K562 (cell line): ENCODE measurements at regions not wholly inside any gene's neighbourhood (a gene's known extent, or its start where the extent isn't known, plus 50 kb on each side); places are given as distances from the start of the nearest gene placed in this dataset.

Experiments used
- BCL6 ChIP-seq: fragments of 250-450 bp; sonication (Bioruptor Pico); IDR thresholded peaks from 2 replicates; pipeline ENCODE4 v1.4.0; 2020
- CSDE1 ChIP-seq, 2 experiments: fragments of 450-650 bp; IDR thresholded peaks; 2 replicates each; pipeline ENCODE4 v1.6.1; 2016; ENCODE audit warnings: mild to moderate bottlenecking in 1 of 2
- EHMT2 ChIP-seq: fragments of 450-650 bp; IDR thresholded peaks from 2 replicates; pipeline ENCODE4 v1.6.1; 2018; ENCODE audit warnings: antibody characterized with exemption
- MIER1 ChIP-seq: fragments of 450-650 bp; IDR thresholded peaks from 2 replicates; pipeline ENCODE4 v1.6.1; 2016; ENCODE audit warnings: antibody characterized with exemption, mild to moderate bottlenecking, low read depth
- NR1H2 ChIP-seq: sonication (generic); formaldehyde crosslinking; IDR thresholded peaks from 2 replicates; pipeline ENCODE4 v1.4.0; 2020; ENCODE audit warnings: mild to moderate bottlenecking, missing genetic modification reagents
- POLR2AphosphoS5 ChIP-seq: IDR thresholded peaks from 2 replicates; pipeline ENCODE4 v1.6.1; 2011; ENCODE audit warnings: mild to moderate bottlenecking, low read depth, low read length, moderate library complexity; ENCODE audit not compliant: control insufficient read depth, insufficient read depth
- RERE ChIP-seq: sonication (generic); formaldehyde crosslinking; IDR thresholded peaks from 2 replicates; pipeline ENCODE4 v1.8.0; 2023; ENCODE audit warnings: missing genetic modification reagents, mild to moderate bottlenecking, borderline replicate concordance
- SMARCB1 ChIP-seq: IDR thresholded peaks from 2 replicates; pipeline ENCODE4 v1.6.1; 2011; ENCODE audit warnings: improper control_type of control experiment, low read depth; ENCODE audit not compliant: insufficient read length
- SRF ChIP-seq, 2 experiments: fragments of 250-450, 450-650 bp in 1 of 2; sonication (Bioruptor Pico) in 1 of 2; sonication (generic) in 1 of 2; formaldehyde crosslinking; IDR thresholded peaks; 2 replicates each; pipeline versions ENCODE4 v1.5.0 to v1.5.1; 2020 to 2022; ENCODE audit warnings: mild to moderate bottlenecking in 1 of 2, missing genetic modification reagents in 1 of 2
- UBTF ChIP-seq, 2 experiments: IDR thresholded peaks; 2 replicates each; pipeline ENCODE4 v1.6.1; 2012; ENCODE audit warnings: improper control_type of control experiment in 2 of 2, low read depth in 2 of 2, low read length in 2 of 2, borderline replicate concordance in 1 of 2
- ZBTB33 ChIP-seq: sonication (generic); formaldehyde crosslinking; IDR thresholded peaks from 2 replicates; pipeline ENCODE4 v1.8.1; 2023; ENCODE audit warnings: mild to moderate bottlenecking, missing genetic modification reagents
- ZNF134 ChIP-seq: fragments of 250-450 bp; sonication (Bioruptor Pico); conservative IDR thresholded peaks from 2 replicates; pipeline ENCODE4 v1.4.0; 2020
- ZNF280A ChIP-seq: fragments of 450-650 bp; IDR thresholded peaks from 2 replicates; pipeline ENCODE4 v1.6.1; 2018; ENCODE audit warnings: mild to moderate bottlenecking, low read depth; ENCODE audit not compliant: partially characterized antibody
- ZNF324 ChIP-seq: fragments of 250-450 bp; sonication (Bioruptor Pico); IDR thresholded peaks from 2 replicates; pipeline ENCODE4 v1.4.0; 2020; ENCODE audit warnings: mild to moderate bottlenecking
- ZNF655 ChIP-seq: fragments of 250-450 bp; sonication (Bioruptor Pico); IDR thresholded peaks from 2 replicates; pipeline ENCODE4 v1.5.0; 2021
- ZNF717 ChIP-seq: fragments of 250-450 bp; sonication (Bioruptor Pico); IDR thresholded peaks from 2 replicates; pipeline ENCODE4 v1.5.0; 2021

- TF ChIP-seq ZBTB33 = no peak
- TF ChIP-seq SRF (CRISPR knock-in tag; IDR thresholded peaks at IDR 0.05) = no peak
- TF ChIP-seq SMARCB1 = no peak
- no peak for TF ChIP-seq ZNF134 (CRISPR knock-in tag)
- TF ChIP-seq CSDE1 (IDR thresholded peaks at IDR 0.05) = peak in 1 of 2 experiments; percentile 73; a peak in 1 of 4 replicates
- TF ChIP-seq ZNF324 = no peak
- no peak for TF ChIP-seq BCL6 (CRISPR knock-in tag)
- TF ChIP-seq ZNF280A = no peak
- no peak for TF ChIP-seq NR1H2
- no peak for TF ChIP-seq ZNF717 (CRISPR knock-in tag)
- TF ChIP-seq POLR2AphosphoS5 = no peak
- TF ChIP-seq EHMT2 = peak; percentile 96
- TF ChIP-seq RERE (CRISPR knock-in tag) = no peak
- 0 out of 4 replicates have a peak, but pooled peaks of 1 of the 2 experiments have one; percentile 33 for TF ChIP-seq UBTF (IDR thresholded peaks at IDR 0.05; ENCODE audit: borderline replicate concordance in 1 of 2, low read depth in 2 of 2, low read length in 2 of 2)
- TF ChIP-seq ZNF655 (CRISPR knock-in tag) = no peak
- TF ChIP-seq MIER1 = peak; percentile 87
These were observed 120.5 kb downstream of the TRIM27 start (continued) for GRCh38 chr6:28803337-28803709.
